Kidney (tissue), 13 donors: ENCODE measurements at regions not wholly inside any gene's neighbourhood (a gene's known extent, or its start where the extent isn't known, plus 50 kb on each side); places are given as distances from the start of the nearest gene placed in this dataset.

Experiments
- DNase-seq, 5 donors: peaks; one replicate each; pipeline ENCODE4 v3.0.0-alpha.2; 2013 to 2020
- FAIRE-seq: peaks from 2 replicates; lab custom pipeline; 2012; peaks lifted over from hg19 to GRCh38; lab: Jason Lieb, UNC
- H3K27ac ChIP-seq, 2 donors: one replicate each; pipeline ENCODE4 v1.7.0; 2013; ENCODE audit warnings: low read depth in 2 of 2, low read length in 2 of 2, inconsistent platforms in 1 of 2
- H3K27me3 ChIP-seq: one replicate; pipeline ENCODE4 v1.7.1; 2013; ENCODE audit warnings: low read length, inconsistent platforms; ENCODE audit not compliant: control insufficient read depth, insufficient read depth
- H3K36me3 ChIP-seq, 3 donors: one replicate each; pipeline versions ENCODE4 v1.7.0 to v1.7.1; 2013; ENCODE audit warnings: low read length in 3 of 3, control low read depth in 1 of 3, inconsistent platforms in 1 of 3; ENCODE audit not compliant: insufficient read depth in 3 of 3, control insufficient read depth in 2 of 3
- H3K4me1 ChIP-seq, 3 donors: one replicate each; pipeline versions ENCODE4 v1.7.0 to v1.7.1; 2013; ENCODE audit warnings: low read length in 3 of 3, inconsistent platforms in 1 of 3, low read depth in 1 of 3; ENCODE audit not compliant: control insufficient read depth in 2 of 3, insufficient read depth in 2 of 3
- H3K4me3 ChIP-seq, 3 donors: one replicate each; pipeline versions ENCODE4 v1.7.0 to v1.8.1; 2013; ENCODE audit warnings: low read length in 3 of 3, control low read depth in 1 of 3, inconsistent platforms in 1 of 3
- H3K9ac ChIP-seq, 3 donors: one replicate each; pipeline versions ENCODE4 v1.7.0 to v1.7.1; 2013; ENCODE audit warnings: low read length in 3 of 3, control low read depth in 1 of 3, inconsistent platforms in 1 of 3
- H3K9me3 ChIP-seq, 3 donors: one replicate each; pipeline versions ENCODE4 v1.7.0 to v1.7.1; 2013; ENCODE audit warnings: low read length in 3 of 3, control low read depth in 1 of 3, inconsistent platforms in 1 of 3; ENCODE audit not compliant: control insufficient read depth in 2 of 3, insufficient read depth in 1 of 3
- intact Hi-C: fragments of 100-400 bp; cut with DNase I; formaldehyde crosslinking; loops from one replicate; pipeline ENCODE4 v1.11.1; 2022
- TF ChIP-seq, protein P1 (sequence below): IDR thresholded peaks from 3 replicates; pipeline ENCODE4 v1.5.1; 2012; ENCODE audit warnings: mild to moderate bottlenecking, moderate library complexity, borderline replicate concordance; ENCODE audit not compliant: insufficient read depth; ENCODE audit errors: extremely low read depth
- donor health status: control.
- donor health status: control.
- donor health status: control.
- donor health status: control.
- donor health status: control.
- donor health status: DM: yes; HTN: yes; CAD: no.
- donor health status: Normal renal cell carcinoma (clear cell type).

DNA sequence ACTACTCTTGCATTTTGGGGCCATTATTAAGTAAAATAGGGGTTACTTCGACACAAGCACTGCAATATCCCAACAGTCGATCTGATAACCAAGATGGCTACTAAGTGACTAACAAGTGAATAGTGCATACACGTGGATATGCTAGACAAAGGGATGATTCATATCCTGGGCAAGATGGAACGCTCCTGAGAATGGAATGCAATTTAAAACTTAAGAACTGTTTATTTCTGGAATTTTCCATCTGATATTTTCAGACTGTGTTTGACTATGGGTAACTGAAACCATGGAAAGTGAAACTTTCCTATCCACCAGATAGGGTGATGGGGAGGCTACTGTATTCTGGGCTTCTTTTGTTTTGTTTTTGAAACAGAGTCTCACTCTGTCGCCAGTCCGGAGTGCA lies 66.5 kb downstream of the ILRUN start:
- H3K27ac ChIP-seq: no peak overlapping the region
- FAIRE-seq (no peak), DNase-seq (no peak)
- no peaks in the 10 kb centered on the region for H3K27me3 ChIP-seq
- no peaks in the 10 kb centered on the region for H3K9me3 ChIP-seq
- intact Hi-C loops: no loop called here
- no peak overlapping the region for H3K4me3 ChIP-seq
- H3K36me3 ChIP-seq: no peaks in the 10 kb centered on the region
- TF ChIP-seq, protein P1, sequence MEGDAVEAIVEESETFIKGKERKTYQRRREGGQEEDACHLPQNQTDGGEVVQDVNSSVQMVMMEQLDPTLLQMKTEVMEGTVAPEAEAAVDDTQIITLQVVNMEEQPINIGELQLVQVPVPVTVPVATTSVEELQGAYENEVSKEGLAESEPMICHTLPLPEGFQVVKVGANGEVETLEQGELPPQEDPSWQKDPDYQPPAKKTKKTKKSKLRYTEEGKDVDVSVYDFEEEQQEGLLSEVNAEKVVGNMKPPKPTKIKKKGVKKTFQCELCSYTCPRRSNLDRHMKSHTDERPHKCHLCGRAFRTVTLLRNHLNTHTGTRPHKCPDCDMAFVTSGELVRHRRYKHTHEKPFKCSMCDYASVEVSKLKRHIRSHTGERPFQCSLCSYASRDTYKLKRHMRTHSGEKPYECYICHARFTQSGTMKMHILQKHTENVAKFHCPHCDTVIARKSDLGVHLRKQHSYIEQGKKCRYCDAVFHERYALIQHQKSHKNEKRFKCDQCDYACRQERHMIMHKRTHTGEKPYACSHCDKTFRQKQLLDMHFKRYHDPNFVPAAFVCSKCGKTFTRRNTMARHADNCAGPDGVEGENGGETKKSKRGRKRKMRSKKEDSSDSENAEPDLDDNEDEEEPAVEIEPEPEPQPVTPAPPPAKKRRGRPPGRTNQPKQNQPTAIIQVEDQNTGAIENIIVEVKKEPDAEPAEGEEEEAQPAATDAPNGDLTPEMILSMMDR: no peak
- H3K4me1 ChIP-seq: no peaks in the 10 kb centered on the region
- no peak overlapping the region for H3K9ac ChIP-seq

DNA sequence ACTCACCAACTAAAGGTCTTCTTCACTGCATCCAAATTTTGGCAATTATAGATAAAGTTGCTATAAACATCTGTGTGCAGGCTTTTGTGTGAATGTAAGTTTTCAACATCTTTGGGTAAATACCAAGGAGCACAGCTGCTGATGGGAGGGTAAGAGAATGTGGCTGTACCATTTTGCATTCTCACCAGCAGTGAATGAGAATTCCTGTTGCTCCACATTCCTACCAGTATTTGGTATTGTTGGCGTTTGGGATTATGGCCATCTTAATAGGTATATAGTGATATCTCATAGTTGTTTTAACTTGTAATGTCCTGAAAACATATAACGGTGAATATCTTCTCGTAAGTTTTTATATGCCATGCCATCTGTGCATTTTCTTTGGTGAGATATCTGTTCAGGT lies 69.3 kb downstream of the ILRUN start:
- H3K36me3 ChIP-seq: no peaks in the 10 kb centered on the region
- H3K4me3 ChIP-seq: no peak overlapping the region
- H3K27me3 ChIP-seq: no peaks in the 10 kb centered on the region
- no peaks in the 10 kb centered on the region for H3K4me1 ChIP-seq
- no peak for DNase-seq
- H3K27ac ChIP-seq: no peak overlapping the region
- H3K9ac ChIP-seq: no peak overlapping the region
- H3K9me3 ChIP-seq: no peaks in the 10 kb centered on the region
- TF ChIP-seq, protein P1: no peak
- intact Hi-C loops: no loop called here
- no peak for FAIRE-seq

DNA sequence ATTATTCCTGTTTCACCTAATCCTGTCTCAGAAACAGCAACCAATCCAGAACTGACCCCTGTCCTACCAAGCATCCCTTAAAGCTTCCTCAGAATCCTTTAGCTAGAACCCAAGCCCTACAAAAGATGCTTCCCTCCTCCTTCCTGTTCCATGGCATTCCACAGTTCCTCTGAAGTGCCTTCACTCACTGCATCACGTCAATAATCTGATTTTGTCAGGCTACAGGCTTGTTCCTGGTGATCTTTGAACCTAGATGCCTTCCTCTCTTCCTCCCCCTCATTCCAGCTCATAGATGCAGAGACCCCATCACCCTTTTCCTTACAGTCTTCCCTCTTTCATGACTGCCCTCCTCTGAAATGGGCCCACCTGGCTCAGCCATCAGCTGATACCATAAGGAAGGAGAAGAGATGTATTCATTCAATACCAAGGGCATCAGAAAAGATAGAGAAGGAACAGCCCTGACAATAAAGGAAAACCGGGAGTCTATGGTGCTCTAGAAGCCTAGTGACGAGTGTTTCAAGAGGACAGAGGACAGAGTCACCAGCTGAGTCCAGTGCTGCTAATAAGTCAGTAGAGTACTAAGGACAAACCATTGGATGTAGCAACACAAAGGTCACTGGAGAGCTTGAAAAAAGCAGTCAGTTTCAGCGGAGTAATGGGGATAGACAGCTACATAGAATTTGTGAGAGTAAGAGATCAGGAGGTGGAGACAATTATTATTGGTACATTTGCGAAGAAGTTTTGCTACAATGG lies 62.5 kb upstream of the SPDEF start:
- DNase-seq: no peak
- Histone ChIP-seq H3K36me3 (no peaks in the 10 kb centered on the region), H3K9me3 (no peaks in the 10 kb centered on the region), H3K27ac (no peak overlapping the region), H3K4me3 (no peak overlapping the region), H3K27me3 (no peaks in the 10 kb centered on the region), H3K4me1 (no peaks in the 10 kb centered on the region), H3K9ac (no peak overlapping the region)
- FAIRE-seq: no peak
- TF ChIP-seq, protein P1: no peak
- intact Hi-C loops: no loop called here
